ENCODE measurements at regions not wholly inside any gene's neighbourhood (a gene's known extent, or its start where the extent isn't known, plus 50 kb on each side); places are given as distances from the start of the nearest gene placed in this dataset.

DNA sequence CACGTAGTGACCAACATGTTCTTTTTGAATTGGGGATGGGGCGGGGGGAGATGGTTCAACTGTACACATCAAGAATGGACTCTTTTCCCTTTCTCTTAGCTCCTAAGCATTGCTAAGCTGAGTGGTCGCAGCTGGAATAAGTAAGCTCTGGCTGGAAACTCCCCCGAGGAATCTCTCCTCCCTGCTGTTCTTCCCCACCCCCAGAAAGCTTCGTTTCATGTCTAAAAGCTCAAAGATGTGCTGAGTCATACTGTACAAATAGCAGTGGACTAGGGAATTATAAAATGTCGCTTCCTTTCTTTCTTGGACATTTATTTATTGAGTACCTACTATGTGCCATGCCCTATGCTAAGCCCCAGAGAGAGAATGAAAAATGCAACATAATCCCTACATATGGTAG, 191.1 kb upstream of the ADO start:
- no peak overlapping the region for H3K27ac ChIP-seq (ENCODE audit: extremely low read depth, low read depth, low read length)
- TF ChIP-seq ZNF121 (tag by site-specific recombination; IDR thresholded peaks at IDR 0.05) (no peak), ZNF529 (tag by site-specific recombination; IDR thresholded peaks at IDR 0.05; ENCODE audit: insufficient replicate concordance) (no peak), ZNF830 (tag by site-specific recombination; IDR thresholded peaks at IDR 0.05; ENCODE audit: low read depth) (no peak), ZNF157 (tag by site-specific recombination; IDR thresholded peaks at IDR 0.05) (no peak), BCL11A (tag by site-specific recombination; IDR thresholded peaks at IDR 0.05; ENCODE audit: low read depth) (no peak), EGR2 (tag by site-specific recombination; IDR thresholded peaks at IDR 0.05; ENCODE audit: low read depth) (no peak), ZNF114 (tag by site-specific recombination; IDR thresholded peaks at IDR 0.05) (no peak), ZNF664 (tag by site-specific recombination; IDR thresholded peaks at IDR 0.05) (no peak), REPIN1 (tag by site-specific recombination; IDR thresholded peaks at IDR 0.05; ENCODE audit: low read depth) (no peak), ZNF626 (tag by site-specific recombination; IDR thresholded peaks at IDR 0.05) (no peak)
- TF ChIP-seq, protein P1, sequence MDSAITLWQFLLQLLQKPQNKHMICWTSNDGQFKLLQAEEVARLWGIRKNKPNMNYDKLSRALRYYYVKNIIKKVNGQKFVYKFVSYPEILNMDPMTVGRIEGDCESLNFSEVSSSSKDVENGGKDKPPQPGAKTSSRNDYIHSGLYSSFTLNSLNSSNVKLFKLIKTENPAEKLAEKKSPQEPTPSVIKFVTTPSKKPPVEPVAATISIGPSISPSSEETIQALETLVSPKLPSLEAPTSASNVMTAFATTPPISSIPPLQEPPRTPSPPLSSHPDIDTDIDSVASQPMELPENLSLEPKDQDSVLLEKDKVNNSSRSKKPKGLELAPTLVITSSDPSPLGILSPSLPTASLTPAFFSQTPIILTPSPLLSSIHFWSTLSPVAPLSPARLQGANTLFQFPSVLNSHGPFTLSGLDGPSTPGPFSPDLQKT (IDR thresholded peaks at IDR 0.05; ENCODE audit: borderline replicate concordance, low read depth, low read length), result no peak
- TF ChIP-seq, protein P2, sequence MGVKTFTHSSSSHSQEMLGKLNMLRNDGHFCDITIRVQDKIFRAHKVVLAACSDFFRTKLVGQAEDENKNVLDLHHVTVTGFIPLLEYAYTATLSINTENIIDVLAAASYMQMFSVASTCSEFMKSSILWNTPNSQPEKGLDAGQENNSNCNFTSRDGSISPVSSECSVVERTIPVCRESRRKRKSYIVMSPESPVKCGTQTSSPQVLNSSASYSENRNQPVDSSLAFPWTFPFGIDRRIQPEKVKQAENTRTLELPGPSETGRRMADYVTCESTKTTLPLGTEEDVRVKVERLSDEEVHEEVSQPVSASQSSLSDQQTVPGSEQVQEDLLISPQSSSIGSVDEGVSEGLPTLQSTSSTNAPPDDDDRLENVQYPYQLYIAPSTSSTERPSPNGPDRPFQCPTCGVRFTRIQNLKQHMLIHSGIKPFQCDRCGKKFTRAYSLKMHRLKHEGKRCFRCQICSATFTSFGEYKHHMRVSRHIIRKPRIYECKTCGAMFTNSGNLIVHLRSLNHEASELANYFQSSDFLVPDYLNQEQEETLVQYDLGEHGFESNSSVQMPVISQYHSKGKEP (tag by site-specific recombination; IDR thresholded peaks at IDR 0.05), result no peak
- H3K9me3 ChIP-seq (ENCODE audit: control insufficient read depth, insufficient read depth, low read depth, low read length), result no peaks in the 10 kb centered on the region
- H3K4me1 ChIP-seq (ENCODE audit: control insufficient read depth, insufficient read depth, low read length), result no peaks in the 10 kb centered on the region
- no peaks in the 10 kb centered on the region for H3K36me3 ChIP-seq (ENCODE audit: control insufficient read depth in 2 of 2, insufficient read depth in 1 of 2, low read length in 2 of 2)
- CTCF ChIA-PET, result interaction anchor here (0.9 to 1.8 kb wide), 3 partner anchors 20 to 543 kb away, joined by 3 to 5 read pairs (median 3); no protein-coding TSS in a partner anchor
- POLR2A ChIA-PET, result no interaction called here
- H3K4me3 ChIP-seq (ENCODE audit: low read depth, low read length), result no peak overlapping the region

DNA sequence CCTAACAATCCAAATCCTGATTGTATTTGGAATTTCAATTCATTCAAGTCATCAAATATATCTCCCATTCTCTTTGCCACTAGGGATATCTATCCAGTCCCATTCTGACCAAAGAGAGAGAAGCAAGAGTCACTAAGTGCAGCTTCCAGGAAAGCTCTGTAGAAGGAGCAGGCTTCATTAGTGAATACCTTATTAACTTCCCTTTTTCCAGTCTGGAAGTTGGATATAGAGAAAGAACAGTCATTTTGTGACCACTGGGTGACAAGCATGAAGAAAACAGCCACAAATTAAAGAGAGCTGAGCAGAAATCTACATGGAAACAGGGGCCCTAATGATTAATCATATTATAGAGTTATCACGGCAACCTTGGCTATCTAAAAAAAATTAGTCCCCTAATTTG, 190.7 kb upstream of the ADO start:
- Histone ChIP-seq H3K36me3 (ENCODE audit: control insufficient read depth in 2 of 2, insufficient read depth in 1 of 2, low read length in 2 of 2) (no peaks in the 10 kb centered on the region), H3K4me1 (ENCODE audit: control insufficient read depth, insufficient read depth, low read length) (no peaks in the 10 kb centered on the region), H3K27ac (ENCODE audit: extremely low read depth, low read depth, low read length) (no peak overlapping the region), H3K4me3 (ENCODE audit: low read depth, low read length) (no peak overlapping the region), H3K9me3 (ENCODE audit: control insufficient read depth, insufficient read depth, low read depth, low read length) (no peaks in the 10 kb centered on the region)
- CTCF ChIA-PET, result interaction anchor here (1.8 kb wide), 1 partner anchor 471 kb away, joined by 4 read pairs; no protein-coding TSS in a partner anchor
- POLR2A ChIA-PET, result no interaction called here
- TF ChIP-seq GLI2 (tag by site-specific recombination; IDR thresholded peaks at IDR 0.05; ENCODE audit: borderline replicate concordance, low read depth) (no peak), ZNF324 (tag by site-specific recombination; IDR thresholded peaks at IDR 0.05) (no peak)
- TF ChIP-seq, protein P3, sequence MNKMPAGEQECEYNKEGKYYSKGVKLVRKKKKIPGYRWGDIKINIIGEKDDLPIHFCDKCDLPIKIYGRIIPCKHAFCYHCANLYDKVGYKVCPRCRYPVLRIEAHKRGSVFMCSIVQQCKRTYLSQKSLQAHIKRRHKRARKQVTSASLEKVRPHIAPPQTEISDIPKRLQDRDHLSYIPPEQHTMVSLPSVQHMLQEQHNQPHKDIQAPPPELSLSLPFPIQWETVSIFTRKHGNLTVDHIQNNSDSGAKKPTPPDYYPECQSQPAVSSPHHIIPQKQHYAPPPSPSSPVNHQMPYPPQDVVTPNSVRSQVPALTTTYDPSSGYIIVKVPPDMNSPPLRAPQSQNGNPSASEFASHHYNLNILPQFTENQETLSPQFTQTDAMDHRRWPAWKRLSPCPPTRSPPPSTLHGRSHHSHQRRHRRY (tag by site-specific recombination; IDR thresholded peaks at IDR 0.05), result no peak
- TF ChIP-seq, protein P4, sequence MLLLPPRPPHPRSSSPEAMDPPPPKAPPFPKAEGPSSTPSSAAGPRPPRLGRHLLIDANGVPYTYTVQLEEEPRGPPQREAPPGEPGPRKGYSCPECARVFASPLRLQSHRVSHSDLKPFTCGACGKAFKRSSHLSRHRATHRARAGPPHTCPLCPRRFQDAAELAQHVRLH (tag by site-specific recombination; IDR thresholded peaks at IDR 0.05), result no peak

DNA sequence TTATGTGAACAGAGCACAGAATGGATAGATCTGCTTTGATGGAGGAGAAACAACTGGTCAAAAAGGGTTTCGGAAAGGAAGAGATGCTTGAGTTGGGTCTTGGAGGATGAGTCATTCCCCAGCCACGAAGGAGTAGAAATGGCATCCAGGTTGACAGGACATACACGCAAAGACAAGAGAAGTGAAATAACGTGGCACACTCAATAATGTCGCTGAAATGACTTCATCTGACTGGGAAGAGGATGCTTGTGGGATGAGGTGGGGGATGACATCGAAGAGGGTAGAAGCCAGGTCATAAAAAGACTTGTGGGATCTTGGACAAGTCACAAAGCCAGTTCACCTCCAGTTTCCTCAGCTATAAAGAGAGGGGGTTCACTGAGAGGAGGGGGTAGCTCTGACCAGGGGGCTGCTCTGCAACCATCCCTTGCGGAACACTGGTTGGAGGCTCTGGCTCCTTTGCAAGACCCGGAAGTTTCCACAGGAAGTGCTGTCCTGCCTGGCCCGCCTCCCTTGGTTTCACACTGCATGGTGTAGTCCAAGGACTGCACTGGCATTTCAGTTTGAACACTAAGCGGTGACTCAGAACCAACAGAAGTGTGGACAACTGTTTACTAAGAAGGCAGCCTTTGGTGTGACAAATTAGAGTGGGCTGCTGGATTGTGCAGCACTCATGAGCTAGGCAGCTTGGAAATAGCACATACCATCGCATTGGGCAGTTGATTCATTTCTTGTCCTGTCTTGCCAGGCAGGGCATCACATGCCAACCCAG, 189.9 kb upstream of the ADO start:
- ChIA-PET CTCF (interaction anchor here (0.6 to 1.8 kb wide), 2 partner anchors 470 to 1321 kb away, joined by 3 to 4 read pairs; no protein-coding TSS in a partner anchor), POLR2A (no interaction called here)
- H3K27ac ChIP-seq (ENCODE audit: extremely low read depth, low read depth, low read length), result no peak overlapping the region
- H3K4me1 ChIP-seq (ENCODE audit: control insufficient read depth, insufficient read depth, low read length), result no peaks in the 10 kb centered on the region
- no peak overlapping the region for H3K4me3 ChIP-seq (ENCODE audit: low read depth, low read length)
- no peaks in the 10 kb centered on the region for H3K36me3 ChIP-seq (ENCODE audit: control insufficient read depth in 2 of 2, insufficient read depth in 1 of 2, low read length in 2 of 2)
- H3K9me3 ChIP-seq (ENCODE audit: control insufficient read depth, insufficient read depth, low read depth, low read length), result no peaks in the 10 kb centered on the region
- no peak for TF ChIP-seq ZNF555 (tag by site-specific recombination; conservative IDR thresholded peaks at IDR 0.05)
- TF ChIP-seq, protein P5, sequence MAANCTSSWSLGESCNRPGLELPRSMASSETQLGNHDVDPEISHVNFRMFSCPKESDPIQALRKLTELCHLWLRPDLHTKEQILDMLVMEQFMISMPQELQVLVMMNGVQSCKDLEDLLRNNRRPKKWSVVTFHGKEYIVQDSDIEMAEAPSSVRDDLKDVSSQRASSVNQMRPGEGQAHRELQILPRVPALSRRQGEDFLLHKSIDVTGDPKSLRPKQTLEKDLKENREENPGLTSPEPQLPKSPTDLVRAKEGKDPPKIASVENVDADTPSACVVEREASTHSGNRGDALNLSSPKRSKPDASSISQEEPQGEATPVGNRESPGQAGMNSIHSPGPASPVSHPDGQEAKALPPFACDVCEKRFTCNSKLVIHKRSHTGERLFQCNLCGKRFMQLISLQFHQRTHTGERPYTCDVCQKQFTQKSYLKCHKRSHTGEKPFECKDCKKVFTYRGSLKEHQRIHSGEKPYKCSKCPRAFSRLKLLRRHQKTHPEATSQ (tag by site-specific recombination; IDR thresholded peaks at IDR 0.05), result no peak
- TF ChIP-seq, protein P6, sequence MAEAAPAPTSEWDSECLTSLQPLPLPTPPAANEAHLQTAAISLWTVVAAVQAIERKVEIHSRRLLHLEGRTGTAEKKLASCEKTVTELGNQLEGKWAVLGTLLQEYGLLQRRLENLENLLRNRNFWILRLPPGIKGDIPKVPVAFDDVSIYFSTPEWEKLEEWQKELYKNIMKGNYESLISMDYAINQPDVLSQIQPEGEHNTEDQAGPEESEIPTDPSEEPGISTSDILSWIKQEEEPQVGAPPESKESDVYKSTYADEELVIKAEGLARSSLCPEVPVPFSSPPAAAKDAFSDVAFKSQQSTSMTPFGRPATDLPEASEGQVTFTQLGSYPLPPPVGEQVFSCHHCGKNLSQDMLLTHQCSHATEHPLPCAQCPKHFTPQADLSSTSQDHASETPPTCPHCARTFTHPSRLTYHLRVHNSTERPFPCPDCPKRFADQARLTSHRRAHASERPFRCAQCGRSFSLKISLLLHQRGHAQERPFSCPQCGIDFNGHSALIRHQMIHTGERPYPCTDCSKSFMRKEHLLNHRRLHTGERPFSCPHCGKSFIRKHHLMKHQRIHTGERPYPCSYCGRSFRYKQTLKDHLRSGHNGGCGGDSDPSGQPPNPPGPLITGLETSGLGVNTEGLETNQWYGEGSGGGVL (tag by site-specific recombination; IDR thresholded peaks at IDR 0.05), result no peak
- TF ChIP-seq ZFP69B (tag by site-specific recombination; IDR thresholded peaks at IDR 0.05), result no peak
- TF ChIP-seq, protein P7, sequence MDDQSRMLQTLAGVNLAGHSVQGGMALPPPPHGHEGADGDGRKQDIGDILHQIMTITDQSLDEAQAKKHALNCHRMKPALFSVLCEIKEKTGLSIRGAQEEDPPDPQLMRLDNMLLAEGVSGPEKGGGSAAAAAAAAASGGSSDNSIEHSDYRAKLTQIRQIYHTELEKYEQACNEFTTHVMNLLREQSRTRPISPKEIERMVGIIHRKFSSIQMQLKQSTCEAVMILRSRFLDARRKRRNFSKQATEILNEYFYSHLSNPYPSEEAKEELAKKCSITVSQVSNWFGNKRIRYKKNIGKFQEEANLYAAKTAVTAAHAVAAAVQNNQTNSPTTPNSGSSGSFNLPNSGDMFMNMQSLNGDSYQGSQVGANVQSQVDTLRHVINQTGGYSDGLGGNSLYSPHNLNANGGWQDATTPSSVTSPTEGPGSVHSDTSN (CRISPR knock-in tag; IDR thresholded peaks at IDR 0.05), result no peak
- TF ChIP-seq ZNF596 (tag by site-specific recombination; IDR thresholded peaks at IDR 0.05), result no peak
- TF ChIP-seq ZNF324 (tag by site-specific recombination; IDR thresholded peaks at IDR 0.05), result no peak
